GM12891 (cell line): ENCODE measurements at regions not wholly inside any gene's neighbourhood (a gene's known extent, or its start where the extent isn't known, plus 50 kb on each side); places are given as distances from the start of the nearest gene placed in this dataset.

Experiments
- DNase-seq: peaks from one replicate; pipeline ENCODE4 v3.0.0; 2011; ENCODE audit warnings: low spot score; ENCODE audit not compliant: insufficient read length
- FAIRE-seq: peaks from 2 replicates; lab custom pipeline; 2011; peaks lifted over from hg19 to GRCh38; lab: Jason Lieb, UNC
- PAX5 ChIP-seq: IDR thresholded peaks from 2 replicates; pipeline ENCODE4 v1.6.1; 2011; ENCODE audit warnings: low read length, moderate library complexity, mild to moderate bottlenecking; ENCODE audit not compliant: insufficient read depth, severe bottlenecking
- POLR2A ChIP-seq: IDR thresholded peaks from 2 replicates; pipeline ENCODE4 v1.6.1; 2011; ENCODE audit warnings: low read depth, low read length, control low read depth
- POLR2AphosphoS5 ChIP-seq: IDR thresholded peaks from 2 replicates; pipeline ENCODE4 v1.6.1; 2011; ENCODE audit warnings: low read depth, low read length, control low read depth
- POU2F2 ChIP-seq: IDR thresholded peaks from 2 replicates; pipeline ENCODE4 v1.6.1; 2011; ENCODE audit warnings: low read depth, mild to moderate bottlenecking, control low read depth, low read length, moderate library complexity
- SPI1 ChIP-seq: IDR thresholded peaks from 2 replicates; pipeline ENCODE4 v1.6.1; 2011; ENCODE audit warnings: low read depth, low read length, control low read depth
- TAF1 ChIP-seq: IDR thresholded peaks from 2 replicates; pipeline ENCODE4 v1.6.1; 2011; ENCODE audit warnings: low read depth, low read length, control low read depth

DNA sequence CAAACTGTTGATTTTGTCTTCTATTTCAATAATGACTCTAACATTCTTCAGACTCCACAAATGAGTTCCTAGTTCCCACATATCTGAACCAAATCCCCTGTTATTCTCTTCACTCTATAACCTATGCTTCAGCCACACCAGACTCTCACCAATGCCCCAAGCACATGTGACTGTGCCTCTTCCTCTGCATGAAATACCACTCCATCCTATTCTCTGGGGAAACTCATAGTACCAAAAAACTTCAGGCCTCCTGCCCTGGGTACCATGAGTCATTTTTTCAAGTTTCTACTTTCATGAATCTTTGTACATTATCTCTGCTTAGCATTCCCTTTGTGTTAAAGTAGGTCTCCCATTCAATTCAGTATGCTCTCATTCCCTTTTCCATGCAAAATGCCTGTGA lies 353.2 kb downstream of the ZEB2 start:
- FAIRE-seq (no peak), DNase-seq (no peak)
- TF ChIP-seq POLR2AphosphoS5 (no peak), SPI1 (no peak), POLR2A (no peak), TAF1 (no peak), PAX5 (no peak), POU2F2 (no peak)

DNA sequence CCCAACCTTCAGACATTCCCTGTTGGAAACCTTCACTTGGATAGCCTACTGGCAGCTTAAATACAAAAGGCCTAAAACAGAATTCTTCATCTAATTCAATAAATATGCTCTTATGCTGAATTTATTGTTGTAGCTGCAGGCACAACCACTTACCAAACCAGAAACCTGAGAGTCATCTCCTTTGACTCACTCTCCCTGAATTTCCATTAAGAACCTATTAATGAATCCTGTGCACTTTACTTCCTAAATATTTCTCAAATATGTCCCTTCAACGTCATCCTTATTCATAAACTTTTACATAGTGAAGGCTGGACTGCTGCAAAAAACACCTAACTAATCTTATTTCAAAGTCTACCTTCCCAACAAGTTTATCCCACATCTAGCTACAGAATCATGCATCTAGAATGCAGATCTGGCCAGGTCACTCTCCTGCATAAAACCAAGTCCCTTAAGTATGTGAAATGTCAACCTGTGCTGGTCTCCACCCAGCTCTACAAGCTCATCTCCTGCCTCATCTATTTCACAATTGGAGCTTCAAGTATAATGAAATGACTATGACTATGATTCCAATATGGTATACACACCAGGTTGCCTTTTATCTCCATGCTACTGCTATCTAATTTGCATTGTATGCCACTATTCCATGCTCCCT lies 354.2 kb downstream of the ZEB2 start:
- DNase-seq (no peak), FAIRE-seq (no peak)
- TF ChIP-seq TAF1 (no peak), SPI1 (no peak), POU2F2 (no peak), POLR2AphosphoS5 (no peak)

DNA sequence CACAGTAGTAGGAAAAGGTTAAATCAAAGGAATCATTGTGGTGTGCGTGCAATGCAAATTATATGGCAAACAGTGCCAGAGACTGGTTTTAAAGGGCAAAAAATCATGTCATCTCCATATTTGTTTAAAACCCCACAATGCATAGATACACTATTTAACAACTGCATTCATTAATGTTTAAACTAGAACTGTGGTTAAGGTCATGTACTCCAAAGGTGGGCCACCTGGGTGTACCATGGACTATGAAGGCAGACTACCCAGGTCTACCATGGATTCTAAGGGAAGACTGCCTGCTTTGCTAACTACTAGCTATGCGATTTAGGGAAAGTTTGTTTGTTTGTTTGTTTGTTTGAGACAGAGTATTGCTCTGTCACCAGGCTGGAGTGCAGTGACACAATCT lies 356.3 kb downstream of the ZEB2 start:
- no peak for DNase-seq
- no peak for FAIRE-seq
- TF ChIP-seq SPI1 (no peak), PAX5 (no peak), POU2F2 (no peak), POLR2AphosphoS5 (no peak), POLR2A (no peak), TAF1 (no peak)

DNA sequence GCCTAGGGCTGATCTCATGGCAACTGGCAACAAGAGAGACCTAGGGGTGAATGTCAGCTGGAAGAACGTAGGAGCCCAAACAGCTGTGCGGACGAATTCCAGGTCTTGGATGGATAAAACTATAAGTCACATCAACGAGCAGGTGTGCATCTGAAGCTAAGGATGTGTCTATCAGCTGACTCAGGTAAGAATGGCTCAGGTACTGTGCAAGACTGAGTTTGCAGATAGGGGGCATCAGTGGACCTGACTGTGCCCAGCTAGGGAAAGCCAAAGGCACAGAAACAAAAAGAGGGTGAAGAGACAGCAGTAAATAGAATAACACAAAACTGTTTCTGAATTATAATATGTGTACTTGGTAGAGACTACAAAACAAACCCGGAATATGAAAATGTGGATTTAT lies 357.3 kb downstream of the ZEB2 start:
- no peak for FAIRE-seq
- DNase-seq: no peak
- TF ChIP-seq SPI1 (no peak), POLR2A (no peak), POLR2AphosphoS5 (no peak), TAF1 (no peak), POU2F2 (no peak), PAX5 (no peak)

DNA sequence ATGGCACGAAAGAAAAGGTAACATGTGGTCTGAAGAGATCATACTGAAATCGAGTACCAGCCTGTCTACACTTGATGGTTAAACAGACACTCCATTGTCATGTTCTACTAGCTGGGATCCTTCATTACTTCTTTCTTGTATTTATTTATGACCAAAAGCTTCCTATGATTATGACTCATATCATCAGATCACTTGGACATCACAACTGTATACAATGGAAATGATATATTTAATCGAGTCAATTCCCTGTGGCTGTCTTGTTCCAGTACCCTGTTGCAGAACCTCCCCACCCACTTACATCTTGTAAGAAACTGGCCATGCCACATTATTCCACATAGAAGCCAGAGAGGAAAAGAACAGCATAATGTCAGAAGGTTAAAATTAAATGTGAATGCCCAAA lies 358.9 kb downstream of the ZEB2 start:
- no peak for FAIRE-seq
- TF ChIP-seq POLR2A (no peak), SPI1 (no peak), TAF1 (no peak), POLR2AphosphoS5 (no peak), POU2F2 (no peak), PAX5 (no peak)

DNA sequence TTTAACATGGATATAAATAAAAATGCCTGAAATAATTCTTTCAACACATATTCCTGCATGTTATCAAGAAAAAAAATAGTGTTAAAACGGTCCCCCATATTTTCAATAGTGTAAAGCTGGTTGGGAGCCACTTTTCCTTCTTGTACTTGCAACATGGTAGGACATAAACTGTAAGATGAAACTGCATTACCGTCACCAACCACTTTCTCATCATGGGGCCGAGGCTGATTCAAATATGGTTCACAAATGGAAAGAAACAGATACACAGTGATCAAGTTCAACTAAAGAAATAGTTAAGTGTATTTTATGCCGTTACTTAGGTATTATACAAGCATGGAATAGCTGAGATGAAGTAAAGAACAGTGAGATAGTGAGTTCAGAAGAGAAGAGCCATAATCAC lies 360.7 kb downstream of the ZEB2 start:
- TF ChIP-seq SPI1 (no peak), PAX5 (no peak), TAF1 (no peak), POLR2A (no peak), POU2F2 (no peak), POLR2AphosphoS5 (no peak)
- FAIRE-seq (no peak), DNase-seq (no peak)

More for the DNA sequence above, 358.9 kb downstream of the ZEB2 start:
- DNase-seq: no peak

DNA sequence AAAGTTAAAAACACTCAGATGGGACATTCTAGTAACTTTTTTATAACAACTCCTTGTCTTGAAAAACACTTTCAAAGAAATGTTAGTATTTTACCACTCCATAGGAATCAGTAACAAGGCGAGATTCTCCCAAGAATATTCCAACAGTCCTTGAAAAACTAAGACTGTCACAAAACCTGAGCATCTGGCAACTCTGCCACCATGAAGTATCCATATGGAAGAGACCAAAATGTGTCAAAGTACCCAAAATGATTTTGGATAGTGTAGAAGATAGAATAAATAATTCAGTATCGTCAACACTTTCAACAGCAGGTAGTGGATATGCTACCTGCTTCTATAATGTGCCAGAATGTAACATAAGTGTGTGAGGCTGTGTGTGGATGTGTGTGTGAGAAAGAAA lies 361.8 kb downstream of the ZEB2 start:
- no peak for TF ChIP-seq SPI1
- no peak for TF ChIP-seq POU2F2
- TF ChIP-seq PAX5: no peak
- TF ChIP-seq TAF1: no peak
- TF ChIP-seq POLR2A: no peak
- TF ChIP-seq POLR2AphosphoS5: no peak
- DNase-seq (no peak), FAIRE-seq (no peak)

DNA sequence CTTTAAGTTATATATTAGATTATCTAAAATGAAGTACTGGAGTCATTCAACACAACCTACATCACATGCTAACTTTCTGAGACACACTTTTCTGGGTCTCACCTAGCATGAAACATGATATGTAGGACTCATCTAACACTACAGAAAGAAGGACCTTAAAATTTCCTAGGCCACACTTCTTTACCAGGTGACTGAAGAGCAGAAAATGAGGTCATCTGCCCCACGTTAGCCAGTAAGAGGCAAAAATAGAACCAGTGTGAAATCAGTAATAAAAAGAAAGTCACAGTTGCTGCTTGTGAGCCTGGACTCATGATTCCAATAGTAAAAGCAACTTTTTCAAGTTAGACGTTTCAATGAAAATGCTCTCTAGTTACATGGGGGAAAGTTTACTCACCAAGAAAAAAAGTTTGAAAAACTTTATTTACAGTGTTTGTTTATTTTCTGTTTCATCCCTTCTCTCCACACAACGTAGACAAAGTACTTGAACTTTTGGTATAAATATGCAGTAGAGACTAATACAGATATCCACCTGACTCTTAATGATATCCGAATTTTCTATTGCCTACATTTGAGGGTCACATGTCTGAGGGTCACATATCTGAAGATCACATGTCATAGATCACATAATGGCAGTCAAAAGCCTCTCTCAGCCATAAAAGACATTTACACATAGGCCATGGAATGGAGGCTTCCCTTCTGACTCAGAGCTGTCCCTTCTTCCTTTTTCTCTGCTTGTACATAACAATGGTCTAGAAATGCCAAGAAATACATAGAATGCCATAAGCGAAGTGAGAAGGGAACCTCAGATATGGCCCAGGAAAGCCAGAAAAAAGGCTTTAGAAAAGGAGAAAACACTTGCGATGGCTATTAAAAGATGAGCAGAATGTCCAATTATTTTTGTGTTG lies 362.9 kb downstream of the ZEB2 start:
- FAIRE-seq: no peak
- no peak for TF ChIP-seq POU2F2
- TF ChIP-seq POLR2A: no peak
- no peak for TF ChIP-seq SPI1
- no peak for TF ChIP-seq PAX5
- TF ChIP-seq POLR2AphosphoS5: no peak
- TF ChIP-seq TAF1: no peak
- DNase-seq: no peak

DNA sequence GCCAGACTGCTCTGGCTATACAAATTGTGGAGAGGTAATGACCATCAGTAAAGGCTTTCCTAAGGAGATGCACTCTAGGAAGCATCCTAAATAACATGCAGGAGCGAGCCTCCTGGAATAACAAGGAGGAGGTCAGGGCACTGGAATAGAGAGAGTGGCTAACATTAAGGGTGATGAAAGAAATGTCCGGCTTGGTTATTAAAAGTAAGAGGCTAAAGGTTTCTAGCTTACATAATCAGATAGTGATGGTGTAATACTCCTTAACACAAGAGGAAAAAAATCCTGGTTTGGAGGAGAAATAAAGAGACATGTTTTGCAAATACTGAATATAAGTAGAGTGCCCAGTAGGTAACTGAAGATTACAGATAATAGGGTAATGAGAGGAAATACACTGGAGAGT lies 365.7 kb downstream of the ZEB2 start:
- TF ChIP-seq POLR2AphosphoS5 (no peak), PAX5 (no peak), TAF1 (no peak), POU2F2 (no peak), POLR2A (no peak), SPI1 (no peak)
- FAIRE-seq (no peak), DNase-seq (no peak)

DNA sequence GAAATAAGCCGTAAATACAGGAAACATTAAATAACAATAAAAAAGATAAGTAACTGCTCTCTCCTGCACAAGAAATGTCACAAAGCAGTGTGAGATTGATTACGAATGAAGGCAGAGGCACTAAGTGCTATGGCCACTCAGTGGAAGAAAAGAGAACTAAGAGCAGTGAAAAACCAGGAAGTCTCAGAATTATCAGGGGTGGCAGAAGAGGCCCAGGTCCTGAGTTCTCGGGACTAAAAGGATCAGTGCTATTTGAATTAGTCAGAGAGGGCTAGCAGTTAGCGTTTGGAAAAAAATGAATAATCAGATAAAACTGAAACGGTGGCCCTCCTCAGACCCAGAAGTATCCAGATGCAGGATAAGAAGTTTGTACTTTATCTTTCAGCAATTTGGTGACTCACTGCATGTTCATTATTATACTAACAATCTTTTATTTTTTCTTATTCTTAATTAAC lies 367.1 kb downstream of the ZEB2 start:
- no peak for FAIRE-seq
- DNase-seq: no peak
- TF ChIP-seq POU2F2 (no peak), SPI1 (no peak), PAX5 (no peak), TAF1 (no peak), POLR2AphosphoS5 (no peak), POLR2A (no peak)
